Osteocyte (in vitro differentiated cells): ENCODE measurements at regions not wholly inside any gene's neighbourhood (a gene's known extent, or its start where the extent isn't known, plus 50 kb on each side); places are given as distances from the start of the nearest gene placed in this dataset.

ENCODE experiments used
- DNase-seq: peaks from one replicate; pipeline ENCODE4 v3.0.0; 2021; ENCODE audit warnings: mixed read lengths; ENCODE audit not compliant: unreplicated experiment; ENCODE audit errors: extremely low spot score
- H3K27ac Mint-ChIP-seq: one replicate; pipeline ENCODE4 v1.8.0; 2021; ENCODE audit warnings: mild to moderate bottlenecking, mixed read lengths; ENCODE audit not compliant: unreplicated experiment
- H3K27me3 Mint-ChIP-seq: one replicate; pipeline ENCODE4 v1.8.0; 2021; ENCODE audit warnings: mixed read lengths; ENCODE audit not compliant: unreplicated experiment
- H3K36me3 Mint-ChIP-seq: one replicate; pipeline ENCODE4 v1.8.0; 2021; ENCODE audit warnings: mixed read lengths; ENCODE audit not compliant: unreplicated experiment
- H3K4me1 Mint-ChIP-seq: one replicate; pipeline ENCODE4 v1.8.0; 2021; ENCODE audit warnings: mixed read lengths; ENCODE audit not compliant: unreplicated experiment
- H3K4me3 Mint-ChIP-seq: one replicate; pipeline ENCODE4 v1.8.0; 2021; ENCODE audit warnings: mild to moderate bottlenecking, moderate library complexity, mixed read lengths; ENCODE audit not compliant: unreplicated experiment
- H3K9me3 Mint-ChIP-seq: one replicate; pipeline ENCODE4 v1.8.0; 2021; ENCODE audit warnings: mixed read lengths; ENCODE audit not compliant: unreplicated experiment
- TF ChIP-seq, protein P1 (sequence below): fragments of 200-600 bp; sonication (generic); IDR thresholded peaks from 2 replicates; pipeline ENCODE4 v1.5.0; 2021; ENCODE audit warnings: antibody characterized with exemption, mild to moderate bottlenecking, moderate library complexity

DNA sequence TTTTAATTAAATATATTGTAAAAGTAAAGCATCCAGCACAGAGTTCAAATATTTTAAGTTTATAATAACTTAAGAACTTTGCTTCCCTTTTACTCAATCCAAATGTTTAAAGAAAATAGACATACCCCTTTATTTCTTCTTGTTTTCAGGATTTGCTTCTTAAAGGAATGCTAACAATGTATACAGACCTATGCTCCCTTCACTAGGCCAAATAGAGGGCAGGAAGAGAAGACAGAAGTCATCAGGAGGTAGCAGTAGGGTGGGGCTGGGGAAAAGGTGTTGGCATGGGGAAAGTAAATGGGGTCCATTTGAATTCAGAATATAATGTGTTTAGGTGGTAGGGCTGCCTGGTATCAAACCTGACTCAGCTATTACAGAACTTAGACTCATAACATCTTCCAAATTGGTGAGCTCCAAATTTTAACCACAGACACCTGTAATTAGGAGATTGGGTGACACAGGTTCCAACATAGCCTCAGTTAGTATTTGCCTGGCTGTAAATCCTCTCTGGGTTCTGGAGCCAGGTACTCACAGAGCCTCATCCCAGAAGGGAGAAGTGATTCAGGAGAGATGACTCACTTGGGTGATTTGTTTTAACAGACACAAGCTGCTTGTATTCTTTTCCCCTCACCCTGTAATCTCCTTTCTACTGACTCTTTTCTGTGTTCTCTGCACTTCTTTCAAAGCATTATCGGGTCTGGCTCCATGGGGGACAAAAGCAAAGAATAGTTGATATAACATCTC is 60.1 kb upstream of the DUSP10 start:
- Mint-ChIP-seq H3K36me3 (peaks cover 5% of the 10 kb centered on the region), H3K4me1 (no peaks in the 10 kb centered on the region), H3K9me3 (peaks cover 8% of the 10 kb centered on the region), H3K4me3 (no peak overlapping the region), H3K27ac (no peak overlapping the region), H3K27me3 (peaks cover 2% of the 10 kb centered on the region)
- DNase-seq = peak; percentile 8
- TF ChIP-seq, protein P1, sequence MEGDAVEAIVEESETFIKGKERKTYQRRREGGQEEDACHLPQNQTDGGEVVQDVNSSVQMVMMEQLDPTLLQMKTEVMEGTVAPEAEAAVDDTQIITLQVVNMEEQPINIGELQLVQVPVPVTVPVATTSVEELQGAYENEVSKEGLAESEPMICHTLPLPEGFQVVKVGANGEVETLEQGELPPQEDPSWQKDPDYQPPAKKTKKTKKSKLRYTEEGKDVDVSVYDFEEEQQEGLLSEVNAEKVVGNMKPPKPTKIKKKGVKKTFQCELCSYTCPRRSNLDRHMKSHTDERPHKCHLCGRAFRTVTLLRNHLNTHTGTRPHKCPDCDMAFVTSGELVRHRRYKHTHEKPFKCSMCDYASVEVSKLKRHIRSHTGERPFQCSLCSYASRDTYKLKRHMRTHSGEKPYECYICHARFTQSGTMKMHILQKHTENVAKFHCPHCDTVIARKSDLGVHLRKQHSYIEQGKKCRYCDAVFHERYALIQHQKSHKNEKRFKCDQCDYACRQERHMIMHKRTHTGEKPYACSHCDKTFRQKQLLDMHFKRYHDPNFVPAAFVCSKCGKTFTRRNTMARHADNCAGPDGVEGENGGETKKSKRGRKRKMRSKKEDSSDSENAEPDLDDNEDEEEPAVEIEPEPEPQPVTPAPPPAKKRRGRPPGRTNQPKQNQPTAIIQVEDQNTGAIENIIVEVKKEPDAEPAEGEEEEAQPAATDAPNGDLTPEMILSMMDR = no peak

DNA sequence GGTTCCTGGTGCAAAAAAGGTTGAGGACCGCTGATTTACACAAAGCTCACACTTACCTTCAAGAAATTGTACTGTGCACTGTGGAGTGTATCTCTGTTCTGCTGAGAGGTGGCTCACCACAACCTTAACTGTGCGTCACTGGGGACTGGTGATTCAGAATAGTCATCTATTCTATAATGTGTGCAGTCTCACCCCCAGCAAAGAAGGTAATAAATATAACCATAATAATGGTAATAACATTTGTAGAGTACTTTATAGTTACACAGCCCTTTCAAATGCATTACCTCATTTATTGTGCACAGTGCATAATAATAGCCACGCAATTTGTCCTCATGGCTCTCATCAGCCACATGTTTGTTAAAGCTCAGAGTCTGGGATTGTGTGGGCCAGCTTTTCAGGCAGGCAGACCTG is 59.4 kb upstream of the DUSP10 start:
- H3K36me3 Mint-ChIP-seq = peaks cover 5% of the 10 kb centered on the region
- H3K4me1 Mint-ChIP-seq = no peaks in the 10 kb centered on the region
- TF ChIP-seq, protein P1 = no peak
- H3K9me3 Mint-ChIP-seq = peaks cover 8% of the 10 kb centered on the region
- no peak overlapping the region for H3K27ac Mint-ChIP-seq
- no peak overlapping the region for H3K4me3 Mint-ChIP-seq
- peak; percentile 48 for DNase-seq
- peaks cover 2% of the 10 kb centered on the region for H3K27me3 Mint-ChIP-seq

DNA sequence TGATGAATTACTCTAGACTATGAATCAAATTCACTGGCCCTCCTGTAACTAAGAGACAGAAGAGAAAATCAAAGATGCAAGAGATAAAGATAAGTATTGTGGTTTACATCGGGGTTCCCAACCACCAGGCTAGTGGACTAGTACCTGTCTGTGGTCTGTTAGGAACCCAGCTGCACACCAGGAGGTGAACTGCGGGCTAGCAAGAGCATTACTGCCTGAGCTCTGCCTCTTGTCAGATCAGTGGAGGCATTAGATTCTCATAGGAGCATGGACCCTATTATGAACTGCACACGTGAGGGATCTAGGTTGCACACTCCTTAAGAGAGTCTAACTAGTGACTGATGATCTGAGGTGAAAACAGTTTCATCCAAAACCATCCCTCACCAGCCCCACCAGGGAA is 58.9 kb upstream of the DUSP10 start:
- peaks cover 8% of the 10 kb centered on the region for H3K9me3 Mint-ChIP-seq
- peaks cover 5% of the 10 kb centered on the region for H3K36me3 Mint-ChIP-seq
- H3K4me3 Mint-ChIP-seq = no peak overlapping the region
- TF ChIP-seq, protein P1 = no peak
- H3K27ac Mint-ChIP-seq = no peak overlapping the region
- peak; percentile 46 for DNase-seq
- peaks cover 2% of the 10 kb centered on the region for H3K27me3 Mint-ChIP-seq
- no peaks in the 10 kb centered on the region for H3K4me1 Mint-ChIP-seq

DNA sequence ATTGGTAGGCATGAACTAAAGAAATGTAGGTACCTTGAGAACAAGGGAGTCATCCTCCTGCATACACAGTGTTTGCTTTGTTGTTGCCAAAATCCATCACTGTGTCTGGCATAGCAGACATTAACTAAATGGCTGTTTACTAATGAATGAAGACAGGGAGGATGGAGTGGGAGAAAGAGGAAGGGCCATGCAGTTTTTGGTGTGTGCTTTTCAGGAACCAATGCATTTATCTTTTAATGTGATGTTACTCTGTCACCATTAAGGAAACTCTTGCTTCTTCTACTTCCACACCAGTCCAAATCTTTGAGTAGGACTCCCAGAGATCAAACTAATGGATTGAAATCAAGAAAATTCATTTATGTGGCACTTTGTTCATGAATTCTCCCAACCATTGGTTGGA is 55.6 kb upstream of the DUSP10 start:
- no peaks in the 10 kb centered on the region for H3K4me1 Mint-ChIP-seq
- no peaks in the 10 kb centered on the region for H3K27me3 Mint-ChIP-seq
- peaks cover 15% of the 10 kb centered on the region for H3K9me3 Mint-ChIP-seq
- H3K36me3 Mint-ChIP-seq = peaks cover 5% of the 10 kb centered on the region
- TF ChIP-seq, protein P1 = no peak
- no peak overlapping the region for H3K4me3 Mint-ChIP-seq
- no peak for DNase-seq
- H3K27ac Mint-ChIP-seq = no peak overlapping the region

DNA sequence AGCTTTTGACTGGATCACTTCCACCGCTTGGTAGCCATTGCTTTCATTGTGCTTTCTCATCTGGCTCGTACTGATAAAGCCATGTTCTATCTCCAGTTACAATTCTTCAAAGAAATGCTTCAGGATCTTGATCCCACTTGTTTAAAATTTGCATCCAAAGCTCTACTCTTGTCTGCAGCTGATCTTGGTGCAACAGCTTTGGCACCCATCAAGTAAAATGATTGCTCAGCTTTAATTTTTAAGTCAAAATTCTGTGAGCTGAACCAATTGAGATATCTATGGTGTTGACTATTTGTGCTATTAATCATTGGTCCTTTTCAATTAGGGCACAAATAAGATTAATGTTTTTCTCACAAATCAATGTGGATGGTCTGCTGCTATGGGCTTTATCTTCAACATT is 54.8 kb upstream of the DUSP10 start:
- DNase-seq = no peak
- H3K36me3 Mint-ChIP-seq = peaks cover 5% of the 10 kb centered on the region
- H3K4me1 Mint-ChIP-seq = no peaks in the 10 kb centered on the region
- TF ChIP-seq, protein P1 = no peak
- H3K27ac Mint-ChIP-seq = no peak overlapping the region
- H3K4me3 Mint-ChIP-seq = no peak overlapping the region
- no peaks in the 10 kb centered on the region for H3K27me3 Mint-ChIP-seq
- H3K9me3 Mint-ChIP-seq = peaks cover 15% of the 10 kb centered on the region
